ENCODE measurements at regions not wholly inside any gene's neighbourhood (a gene's known extent, or its start where the extent isn't known, plus 50 kb on each side); places are given as distances from the start of the nearest gene placed in this dataset.

GRCh38 chr5:89313804-89314588 is 431.0 kb upstream of the MEF2C start:
- TF ChIP-seq CTCF (IDR thresholded peaks at IDR 0.05; ENCODE audit: insufficient read depth, low read length, poor library complexity, severe bottlenecking) (no peak), EZH2phosphoT487 (conservative IDR thresholded peaks at IDR 0.05; ENCODE audit: low read length) (no peak)

Data from SU-DHL-6 (cell line).